NB4 (cell line): ENCODE measurements at regions not wholly inside any gene's neighbourhood (a gene's known extent, or its start where the extent isn't known, plus 50 kb on each side); places are given as distances from the start of the nearest gene placed in this dataset.

Experiments used
- DNase-seq: peaks from one replicate; pipeline ENCODE4 v3.0.0; 2010; ENCODE audit warnings: low read depth
- H3K4me3 ChIP-seq: one replicate; pipeline ENCODE4 v1.5.1; 2011; ENCODE audit warnings: mild to moderate bottlenecking, low read depth, low read length, moderate library complexity
- CTCF ChIP-seq: IDR thresholded peaks from one replicate; pipeline ENCODE4 v1.5.1; 2012; ENCODE audit warnings: low read depth, low read length
- MAX ChIP-seq: IDR thresholded peaks from 2 replicates; pipeline ENCODE4 v1.6.1; 2011; ENCODE audit warnings: low read depth, low read length
- MYC ChIP-seq: IDR thresholded peaks from 2 replicates; pipeline ENCODE4 v1.6.1; 2011; ENCODE audit warnings: low read depth, low read length
- POLR2A ChIP-seq: IDR thresholded peaks from 2 replicates; pipeline ENCODE4 v1.6.1; 2011; ENCODE audit warnings: mild to moderate bottlenecking; ENCODE audit not compliant: insufficient read length; ENCODE audit errors: extremely low read depth

- no peak overlapping the region for H3K4me3 ChIP-seq
- no peak for DNase-seq
- no peak for TF ChIP-seq CTCF
Observed at GRCh38 chr14:101351146-101351545, 210.1 kb upstream of the DIO3 start.

GRCh38 chr14:101351769-101352168 is 209.5 kb upstream of the DIO3 start:
- H3K4me3 ChIP-seq = no peak overlapping the region
- no peak for TF ChIP-seq POLR2A
- no peak for TF ChIP-seq CTCF
- TF ChIP-seq MAX = no peak
- no peak for TF ChIP-seq MYC
- DNase-seq = no peak

- no peak for TF ChIP-seq CTCF
- TF ChIP-seq POLR2A = no peak
- TF ChIP-seq MYC = no peak
- no peak overlapping the region for H3K4me3 ChIP-seq
- DNase-seq = no peak
Observed at GRCh38 chr14:101352567-101352966, 208.7 kb upstream of the DIO3 start.

GRCh38 chr14:101353422-101353821 is 207.9 kb upstream of the DIO3 start:
- H3K4me3 ChIP-seq = no peak overlapping the region
- TF ChIP-seq MYC (no peak), CTCF (no peak), POLR2A (no peak), MAX (no peak)
- no peak for DNase-seq

GRCh38 chr14:101354726-101355125 is 206.6 kb upstream of the DIO3 start:
- TF ChIP-seq MAX (no peak), CTCF (no peak), POLR2A (no peak), MYC (no peak)
- DNase-seq = no peak
- no peak overlapping the region for H3K4me3 ChIP-seq

- H3K4me3 ChIP-seq = no peak overlapping the region
- TF ChIP-seq POLR2A (no peak), MYC (no peak), CTCF (no peak)
- DNase-seq = no peak
Observed at GRCh38 chr14:101355284-101355683, 206.0 kb upstream of the DIO3 start.
